ENCODE measurements at regions not wholly inside any gene's neighbourhood (a gene's known extent, or its start where the extent isn't known, plus 50 kb on each side); places are given as distances from the start of the nearest gene placed in this dataset.

DNA sequence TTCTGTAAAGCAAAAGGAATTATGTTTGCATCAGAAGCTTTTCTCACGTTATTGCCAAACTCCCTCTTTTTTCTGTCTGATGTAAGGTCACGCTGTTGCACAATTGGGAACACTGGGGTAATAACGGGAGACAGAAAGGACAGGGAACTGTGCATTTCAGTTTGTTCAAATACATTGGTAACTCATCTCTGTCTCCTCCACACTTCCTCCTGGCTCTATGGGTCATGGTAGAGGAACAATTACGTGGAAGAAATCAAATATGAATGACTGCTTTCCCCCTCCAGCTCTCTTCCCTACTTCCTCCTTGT, 132.2 kb upstream of the TNFAIP3 start:
- TF ChIP-seq, protein P1, sequence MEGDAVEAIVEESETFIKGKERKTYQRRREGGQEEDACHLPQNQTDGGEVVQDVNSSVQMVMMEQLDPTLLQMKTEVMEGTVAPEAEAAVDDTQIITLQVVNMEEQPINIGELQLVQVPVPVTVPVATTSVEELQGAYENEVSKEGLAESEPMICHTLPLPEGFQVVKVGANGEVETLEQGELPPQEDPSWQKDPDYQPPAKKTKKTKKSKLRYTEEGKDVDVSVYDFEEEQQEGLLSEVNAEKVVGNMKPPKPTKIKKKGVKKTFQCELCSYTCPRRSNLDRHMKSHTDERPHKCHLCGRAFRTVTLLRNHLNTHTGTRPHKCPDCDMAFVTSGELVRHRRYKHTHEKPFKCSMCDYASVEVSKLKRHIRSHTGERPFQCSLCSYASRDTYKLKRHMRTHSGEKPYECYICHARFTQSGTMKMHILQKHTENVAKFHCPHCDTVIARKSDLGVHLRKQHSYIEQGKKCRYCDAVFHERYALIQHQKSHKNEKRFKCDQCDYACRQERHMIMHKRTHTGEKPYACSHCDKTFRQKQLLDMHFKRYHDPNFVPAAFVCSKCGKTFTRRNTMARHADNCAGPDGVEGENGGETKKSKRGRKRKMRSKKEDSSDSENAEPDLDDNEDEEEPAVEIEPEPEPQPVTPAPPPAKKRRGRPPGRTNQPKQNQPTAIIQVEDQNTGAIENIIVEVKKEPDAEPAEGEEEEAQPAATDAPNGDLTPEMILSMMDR (IDR thresholded peaks at IDR 0.05): no peak
- TF ChIP-seq, protein P2, sequence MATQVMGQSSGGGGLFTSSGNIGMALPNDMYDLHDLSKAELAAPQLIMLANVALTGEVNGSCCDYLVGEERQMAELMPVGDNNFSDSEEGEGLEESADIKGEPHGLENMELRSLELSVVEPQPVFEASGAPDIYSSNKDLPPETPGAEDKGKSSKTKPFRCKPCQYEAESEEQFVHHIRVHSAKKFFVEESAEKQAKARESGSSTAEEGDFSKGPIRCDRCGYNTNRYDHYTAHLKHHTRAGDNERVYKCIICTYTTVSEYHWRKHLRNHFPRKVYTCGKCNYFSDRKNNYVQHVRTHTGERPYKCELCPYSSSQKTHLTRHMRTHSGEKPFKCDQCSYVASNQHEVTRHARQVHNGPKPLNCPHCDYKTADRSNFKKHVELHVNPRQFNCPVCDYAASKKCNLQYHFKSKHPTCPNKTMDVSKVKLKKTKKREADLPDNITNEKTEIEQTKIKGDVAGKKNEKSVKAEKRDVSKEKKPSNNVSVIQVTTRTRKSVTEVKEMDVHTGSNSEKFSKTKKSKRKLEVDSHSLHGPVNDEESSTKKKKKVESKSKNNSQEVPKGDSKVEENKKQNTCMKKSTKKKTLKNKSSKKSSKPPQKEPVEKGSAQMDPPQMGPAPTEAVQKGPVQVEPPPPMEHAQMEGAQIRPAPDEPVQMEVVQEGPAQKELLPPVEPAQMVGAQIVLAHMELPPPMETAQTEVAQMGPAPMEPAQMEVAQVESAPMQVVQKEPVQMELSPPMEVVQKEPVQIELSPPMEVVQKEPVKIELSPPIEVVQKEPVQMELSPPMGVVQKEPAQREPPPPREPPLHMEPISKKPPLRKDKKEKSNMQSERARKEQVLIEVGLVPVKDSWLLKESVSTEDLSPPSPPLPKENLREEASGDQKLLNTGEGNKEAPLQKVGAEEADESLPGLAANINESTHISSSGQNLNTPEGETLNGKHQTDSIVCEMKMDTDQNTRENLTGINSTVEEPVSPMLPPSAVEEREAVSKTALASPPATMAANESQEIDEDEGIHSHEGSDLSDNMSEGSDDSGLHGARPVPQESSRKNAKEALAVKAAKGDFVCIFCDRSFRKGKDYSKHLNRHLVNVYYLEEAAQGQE (IDR thresholded peaks at IDR 0.05; ENCODE audit: insufficient read depth in 1 of 2, low read depth in 2 of 2, low read length in 1 of 2): no peak
- no peak for TF ChIP-seq POLR2AphosphoS5 (IDR thresholded peaks at IDR 0.05; ENCODE audit: low read depth, low read length)

Measured in Panc1 (cell line).